ENCODE measurements at regions not wholly inside any gene's neighbourhood (a gene's known extent, or its start where the extent isn't known, plus 50 kb on each side); places are given as distances from the start of the nearest gene placed in this dataset.

DNA sequence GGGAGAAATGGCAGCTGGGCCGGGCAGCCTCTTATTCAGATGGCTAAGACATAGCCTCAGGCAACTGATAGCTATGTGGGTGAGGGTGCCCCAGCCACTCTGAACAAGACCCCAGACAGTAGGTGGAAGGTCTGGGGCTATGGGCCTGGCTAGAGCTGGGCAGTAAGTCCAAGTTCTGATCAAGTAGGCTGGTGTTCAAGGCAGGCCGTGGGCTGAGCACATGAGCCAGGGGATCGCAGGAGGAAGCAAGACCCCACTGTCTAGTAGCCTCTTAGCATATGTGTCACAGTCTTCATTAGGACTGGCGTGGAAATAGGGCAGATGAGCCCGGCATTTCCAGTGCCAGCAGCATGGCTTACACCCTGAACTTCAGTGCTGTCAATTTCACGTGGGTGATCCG, 192.1 kb downstream of the ADAMTS15 start:
- no peak overlapping the region for H3K9ac ChIP-seq (ENCODE audit: insufficient read length)
- no peak overlapping the region for H3K27ac ChIP-seq
- no peaks in the 10 kb centered on the region for H3K36me3 ChIP-seq (ENCODE audit: insufficient read depth, low read length)
- DNase-seq (ENCODE audit: low read depth, low spot score): no peak
- no peaks in the 10 kb centered on the region for H3K9me3 ChIP-seq (ENCODE audit: low read depth, low read length)
- H3K4me3 ChIP-seq: no peak overlapping the region
- no peak for TF ChIP-seq POLR2AphosphoS5 (IDR thresholded peaks at IDR 0.05; ENCODE audit: borderline replicate concordance, low read depth, low read length)
- TF ChIP-seq EZH2 (IDR thresholded peaks at IDR 0.05): no peak
- no peak for TF ChIP-seq FOXP2 (optimal IDR thresholded peaks at IDR 0.05; ENCODE audit: control extremely low read depth, extremely low read length, insufficient read depth)

DNA sequence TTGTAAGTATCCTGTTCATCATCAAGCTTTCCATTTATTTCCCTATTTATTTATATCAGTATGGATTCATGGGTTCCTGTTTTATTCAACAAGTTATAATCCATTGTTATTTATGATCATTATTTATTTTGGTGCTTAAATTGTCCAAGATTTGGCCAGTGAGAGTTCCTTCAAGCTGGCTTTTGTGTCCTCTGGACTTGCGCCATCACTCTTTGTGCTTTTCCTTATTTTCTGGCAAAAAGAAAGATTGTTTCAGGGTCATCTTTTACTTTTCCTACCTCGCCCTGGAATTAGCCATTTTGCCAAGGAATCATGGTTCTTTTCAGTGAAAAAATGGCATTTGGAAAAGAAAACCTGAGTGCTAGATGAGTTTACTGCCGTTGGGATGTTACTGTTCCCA, 193.4 kb downstream of the ADAMTS15 start:
- TF ChIP-seq FOXP2 (optimal IDR thresholded peaks at IDR 0.05; ENCODE audit: control extremely low read depth, extremely low read length, insufficient read depth) (no peak), POLR2AphosphoS5 (IDR thresholded peaks at IDR 0.05; ENCODE audit: borderline replicate concordance, low read depth, low read length) (no peak), EZH2 (IDR thresholded peaks at IDR 0.05) (no peak)
- H3K27ac ChIP-seq: no peak overlapping the region
- H3K9me3 ChIP-seq (ENCODE audit: low read depth, low read length): no peaks in the 10 kb centered on the region
- no peak overlapping the region for H3K9ac ChIP-seq (ENCODE audit: insufficient read length)
- H3K36me3 ChIP-seq (ENCODE audit: insufficient read depth, low read length): no peaks in the 10 kb centered on the region
- H3K4me3 ChIP-seq: no peak overlapping the region
- no peak for DNase-seq (ENCODE audit: low read depth, low spot score)

DNA sequence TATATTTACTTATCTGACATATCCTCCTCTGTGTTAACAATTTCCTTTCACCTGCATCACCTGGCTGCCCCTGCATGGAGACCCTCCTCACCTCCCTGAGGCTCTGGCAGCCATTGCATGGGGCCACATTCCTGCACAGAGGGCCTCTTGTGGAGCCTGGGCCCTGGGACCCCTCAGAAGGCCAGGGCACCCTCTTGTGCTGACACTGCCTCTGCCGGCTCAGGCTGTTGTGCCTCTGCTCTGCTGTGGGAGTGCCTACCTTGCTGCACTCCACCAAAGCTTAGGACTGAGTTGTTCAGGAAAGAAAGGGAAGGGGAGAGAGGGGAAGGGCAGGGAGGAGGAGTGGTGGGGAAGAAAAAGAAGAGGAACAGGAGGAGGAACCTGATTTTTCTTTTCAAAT, 194.5 kb downstream of the ADAMTS15 start:
- Histone ChIP-seq H3K27ac (no peak overlapping the region), H3K9ac (ENCODE audit: insufficient read length) (no peak overlapping the region), H3K36me3 (ENCODE audit: insufficient read depth, low read length) (no peaks in the 10 kb centered on the region), H3K9me3 (ENCODE audit: low read depth, low read length) (no peaks in the 10 kb centered on the region), H3K4me3 (no peak overlapping the region)
- DNase-seq (ENCODE audit: low read depth, low spot score): no peak
- TF ChIP-seq POLR2AphosphoS5 (IDR thresholded peaks at IDR 0.05; ENCODE audit: borderline replicate concordance, low read depth, low read length) (no peak), EZH2 (IDR thresholded peaks at IDR 0.05) (no peak), FOXP2 (optimal IDR thresholded peaks at IDR 0.05; ENCODE audit: control extremely low read depth, extremely low read length, insufficient read depth) (no peak)

DNA sequence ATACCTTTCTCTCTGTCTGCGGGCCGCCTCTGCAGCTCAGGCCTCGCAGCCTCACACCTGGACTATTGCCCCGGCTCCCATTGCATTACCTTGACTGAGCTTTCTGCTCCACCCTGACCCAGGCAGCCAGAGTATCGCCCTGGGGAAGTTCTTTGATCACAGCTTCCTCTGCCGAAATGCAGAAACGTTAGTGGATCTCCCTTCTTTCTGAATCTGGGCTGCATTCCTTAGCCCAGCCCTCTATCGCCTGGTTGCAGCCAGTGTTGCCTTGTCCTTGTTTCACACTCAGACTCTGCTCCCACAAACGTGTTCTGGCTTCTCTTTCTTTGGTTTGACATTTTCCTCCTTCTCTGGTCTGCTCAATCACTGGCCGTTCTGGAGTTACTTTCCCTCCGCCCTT, 195.7 kb downstream of the ADAMTS15 start:
- no peak for TF ChIP-seq FOXP2 (optimal IDR thresholded peaks at IDR 0.05; ENCODE audit: control extremely low read depth, extremely low read length, insufficient read depth)
- TF ChIP-seq EZH2 (IDR thresholded peaks at IDR 0.05): no peak
- TF ChIP-seq POLR2AphosphoS5 (IDR thresholded peaks at IDR 0.05; ENCODE audit: borderline replicate concordance, low read depth, low read length): no peak
- no peak overlapping the region for H3K27ac ChIP-seq
- H3K9ac ChIP-seq (ENCODE audit: insufficient read length): no peak overlapping the region
- H3K9me3 ChIP-seq (ENCODE audit: low read depth, low read length): no peaks in the 10 kb centered on the region
- no peaks in the 10 kb centered on the region for H3K36me3 ChIP-seq (ENCODE audit: insufficient read depth, low read length)
- no peak for DNase-seq (ENCODE audit: low read depth, low spot score)
- no peak overlapping the region for H3K4me3 ChIP-seq

DNA sequence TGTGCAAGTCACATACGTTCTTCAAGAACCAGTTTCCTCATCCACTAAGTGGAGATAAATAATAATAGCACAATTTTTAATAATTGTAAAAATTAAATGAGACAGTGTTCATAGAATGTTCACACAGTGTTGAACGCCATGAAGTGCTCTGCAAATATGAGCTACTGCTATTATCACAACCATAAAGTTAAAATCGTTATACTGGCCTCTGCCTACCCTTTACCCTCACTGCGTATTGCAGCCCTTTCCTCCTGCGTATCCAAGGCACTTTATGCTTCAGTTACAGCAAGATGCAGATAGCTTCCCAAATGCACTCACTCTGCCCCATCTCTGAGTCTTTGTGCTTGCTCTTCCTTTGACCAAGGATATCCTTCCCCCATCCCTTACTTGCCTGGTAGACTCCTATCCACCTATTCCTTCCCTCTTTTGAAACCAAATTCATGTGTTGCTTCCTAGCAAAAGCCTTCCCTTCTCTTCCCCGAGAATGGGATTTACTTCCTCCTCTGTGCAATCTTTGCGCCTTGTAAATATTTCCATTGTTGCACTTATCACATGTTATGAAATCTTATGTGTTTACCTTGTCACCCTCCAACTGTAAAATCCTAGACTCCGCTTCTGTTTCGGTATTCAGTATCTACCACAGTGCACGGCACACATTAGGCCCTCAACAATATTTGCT, 196.9 kb downstream of the ADAMTS15 start:
- no peak overlapping the region for H3K4me3 ChIP-seq
- DNase-seq (ENCODE audit: low read depth, low spot score): no peak
- H3K36me3 ChIP-seq (ENCODE audit: insufficient read depth, low read length): no peaks in the 10 kb centered on the region
- H3K27ac ChIP-seq: no peak overlapping the region
- no peaks in the 10 kb centered on the region for H3K9me3 ChIP-seq (ENCODE audit: low read depth, low read length)
- no peak overlapping the region for H3K9ac ChIP-seq (ENCODE audit: insufficient read length)
- no peak for TF ChIP-seq EZH2 (IDR thresholded peaks at IDR 0.05)
- TF ChIP-seq POLR2AphosphoS5 (IDR thresholded peaks at IDR 0.05; ENCODE audit: borderline replicate concordance, low read depth, low read length): no peak
- no peak for TF ChIP-seq FOXP2 (optimal IDR thresholded peaks at IDR 0.05; ENCODE audit: control extremely low read depth, extremely low read length, insufficient read depth)

DNA sequence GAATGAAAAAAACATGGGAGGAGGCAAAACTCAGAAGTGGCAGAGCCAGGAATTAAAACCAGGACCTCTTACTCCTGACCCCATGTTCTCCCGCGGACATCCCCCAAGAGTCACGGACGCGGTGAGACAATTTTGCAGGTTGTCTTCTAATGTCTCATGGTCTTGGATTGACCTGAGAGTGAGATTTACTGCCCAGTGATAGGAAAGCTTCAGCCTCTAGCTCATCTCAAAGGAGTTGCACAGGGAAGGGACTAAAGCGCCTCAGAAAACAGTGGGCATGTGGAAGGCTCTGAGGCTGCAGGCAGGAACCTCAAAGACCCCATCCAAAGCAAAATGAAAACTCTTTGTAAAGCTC, 197.4 kb downstream of the ADAMTS15 start:
- TF ChIP-seq POLR2AphosphoS5 (IDR thresholded peaks at IDR 0.05; ENCODE audit: borderline replicate concordance, low read depth, low read length): no peak
- TF ChIP-seq FOXP2 (optimal IDR thresholded peaks at IDR 0.05; ENCODE audit: control extremely low read depth, extremely low read length, insufficient read depth): no peak
- TF ChIP-seq EZH2 (IDR thresholded peaks at IDR 0.05): no peak
- no peaks in the 10 kb centered on the region for H3K36me3 ChIP-seq (ENCODE audit: insufficient read depth, low read length)
- DNase-seq (ENCODE audit: low read depth, low spot score): no peak
- H3K9me3 ChIP-seq (ENCODE audit: low read depth, low read length): no peaks in the 10 kb centered on the region
- H3K27ac ChIP-seq: no peak overlapping the region
- H3K4me3 ChIP-seq: no peak overlapping the region
- no peak overlapping the region for H3K9ac ChIP-seq (ENCODE audit: insufficient read length)

DNA sequence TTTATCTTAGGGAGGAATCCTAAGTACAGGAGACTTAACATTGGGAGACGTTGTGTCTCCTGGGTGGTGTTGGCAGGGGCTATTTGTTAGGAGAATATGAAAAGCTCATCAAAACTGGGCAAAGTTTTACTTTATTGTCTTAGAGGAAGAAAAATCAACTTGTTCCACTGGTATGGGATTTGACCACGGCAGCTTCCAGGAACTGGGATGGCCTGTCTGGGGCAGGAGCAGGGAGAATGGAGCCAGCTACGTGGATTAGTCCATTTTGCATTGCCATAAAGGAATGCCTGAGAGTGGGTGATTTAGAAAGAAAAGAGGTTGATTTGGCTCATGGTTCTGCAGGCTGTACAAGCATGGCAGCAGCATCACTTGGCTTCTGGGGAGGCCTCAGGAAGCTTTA, 198.4 kb downstream of the ADAMTS15 start:
- H3K27ac ChIP-seq: 0 out of 2 replicates have a peak overlapping the region, but pooled peaks have one; percentile 70
- no peaks in the 10 kb centered on the region for H3K36me3 ChIP-seq (ENCODE audit: insufficient read depth, low read length)
- H3K9ac ChIP-seq (ENCODE audit: insufficient read length): no peak overlapping the region

DNA sequence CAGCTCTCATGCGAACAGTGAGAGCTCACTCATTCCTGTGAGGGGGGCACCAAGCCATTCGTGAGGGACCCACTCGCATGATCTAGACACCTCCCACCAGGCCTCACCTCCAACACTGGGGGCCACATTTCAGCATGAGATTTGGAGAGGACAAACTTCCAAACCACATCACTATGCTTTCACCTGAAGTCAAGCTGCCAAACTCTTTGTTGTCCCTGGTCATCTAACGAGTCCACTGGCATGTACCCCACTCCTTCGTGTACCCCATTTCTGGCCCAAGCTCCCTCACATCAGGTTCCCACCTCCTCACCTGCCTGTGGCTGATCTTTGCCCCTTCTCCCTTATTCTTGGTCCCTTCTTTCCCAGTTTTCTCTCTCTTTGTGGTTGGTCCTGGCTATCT, 198.9 kb downstream of the ADAMTS15 start:
- no peak for TF ChIP-seq FOXP2 (optimal IDR thresholded peaks at IDR 0.05; ENCODE audit: control extremely low read depth, extremely low read length, insufficient read depth)
- TF ChIP-seq POLR2AphosphoS5 (IDR thresholded peaks at IDR 0.05; ENCODE audit: borderline replicate concordance, low read depth, low read length): no peak
- no peaks in the 10 kb centered on the region for H3K36me3 ChIP-seq (ENCODE audit: insufficient read depth, low read length)
- no peak for DNase-seq (ENCODE audit: low read depth, low spot score)
- no peak overlapping the region for H3K27ac ChIP-seq
- H3K9me3 ChIP-seq (ENCODE audit: low read depth, low read length): no peaks in the 10 kb centered on the region
- no peak overlapping the region for H3K9ac ChIP-seq (ENCODE audit: insufficient read length)
- H3K4me3 ChIP-seq: no peak overlapping the region

More for the DNA sequence above, 198.4 kb downstream of the ADAMTS15 start:
- Histone ChIP-seq H3K4me3 (no peak overlapping the region), H3K9me3 (ENCODE audit: low read depth, low read length) (no peaks in the 10 kb centered on the region)
- DNase-seq (ENCODE audit: low read depth, low spot score): no peak
- no peak for TF ChIP-seq FOXP2 (optimal IDR thresholded peaks at IDR 0.05; ENCODE audit: control extremely low read depth, extremely low read length, insufficient read depth)
- no peak for TF ChIP-seq EZH2 (IDR thresholded peaks at IDR 0.05)
- TF ChIP-seq POLR2AphosphoS5 (IDR thresholded peaks at IDR 0.05; ENCODE audit: borderline replicate concordance, low read depth, low read length): no peak

DNA sequence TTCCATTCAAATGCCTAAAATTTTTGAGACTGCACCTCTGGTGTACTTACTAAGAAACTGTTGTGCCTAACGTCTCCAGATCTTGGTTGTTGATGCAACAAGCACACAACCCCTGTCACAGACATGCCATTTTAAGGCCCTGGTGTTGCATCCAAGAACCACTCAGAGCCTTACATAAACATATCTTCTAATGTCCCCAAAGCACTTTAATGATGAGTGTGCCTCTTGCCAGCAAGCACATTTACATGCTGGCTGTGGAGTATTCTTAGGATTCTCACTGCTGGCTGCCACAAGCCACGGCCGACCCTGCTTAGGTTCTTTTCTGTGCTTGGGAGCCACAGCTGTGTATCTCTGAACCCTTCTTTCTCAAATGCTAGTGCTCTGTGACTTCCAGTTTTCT, 201.4 kb downstream of the ADAMTS15 start:
- Histone ChIP-seq H3K4me3 (no peak overlapping the region), H3K9me3 (ENCODE audit: low read depth, low read length) (no peaks in the 10 kb centered on the region), H3K9ac (ENCODE audit: insufficient read length) (no peak overlapping the region), H3K36me3 (ENCODE audit: insufficient read depth, low read length) (no peaks in the 10 kb centered on the region), H3K27ac (no peak overlapping the region)
- DNase-seq (ENCODE audit: low read depth, low spot score): no peak
- TF ChIP-seq EZH2 (IDR thresholded peaks at IDR 0.05): no peak
- TF ChIP-seq POLR2AphosphoS5 (IDR thresholded peaks at IDR 0.05; ENCODE audit: borderline replicate concordance, low read depth, low read length): no peak
- TF ChIP-seq FOXP2 (optimal IDR thresholded peaks at IDR 0.05; ENCODE audit: control extremely low read depth, extremely low read length, insufficient read depth): no peak
